Endothelial cell of umbilical vein (primary cell): ENCODE measurements at regions not wholly inside any gene's neighbourhood (a gene's known extent, or its start where the extent isn't known, plus 50 kb on each side); places are given as distances from the start of the nearest gene placed in this dataset.
"Not testable (repeated sequence)": the region's sequence is repeated elsewhere in the genome, so short reads cannot be mapped to it uniquely, and the experiment has no call there.

Source experiments
- BruUV-seq: library from RNA; stranded (reverse); fragments of 400-500 nt; replicated peaks from 2 replicates; lab custom pipeline; 2021; lab: Mats Ljungman, UMichigan
- CTCF ChIA-PET: fragments of 300-600, 350-600 bp; sonication (Branson Sonifier 250); formaldehyde crosslinking; loops from one replicate; lab custom pipeline; 2021; ENCODE audit warnings: antibody characterized with exemption, inconsistent platforms; lab: Charles Lee
- POLR2A ChIA-PET: fragments of 300-600, 350-600 bp; sonication (Branson Sonifier 250); formaldehyde crosslinking; loops from one replicate; lab custom pipeline; 2021; ENCODE audit warnings: antibody characterized with exemption, inconsistent platforms; lab: Charles Lee
- DNase-seq: peaks from one replicate; pipeline ENCODE4 v3.0.0-alpha.2; 2011; ENCODE audit warnings: low read depth, low spot score
- FAIRE-seq: peaks from 2 replicates; lab custom pipeline; 2011; peaks lifted over from hg19 to GRCh38; lab: Jason Lieb, UNC
- H2AFZ ChIP-seq: 2 replicates; pipeline ENCODE4 v1.6.0; 2012; ENCODE audit warnings: low read depth, low read length, control low read depth, inconsistent platforms
- H3K27ac ChIP-seq: 2 replicates; pipeline ENCODE4 v1.5.1; 2011; ENCODE audit warnings: low read depth, mild to moderate bottlenecking, control low read depth, low read length, moderate library complexity; ENCODE audit not compliant: insufficient read depth
- H3K27me3 ChIP-seq, 2 experiments: 2 replicates each; pipeline versions ENCODE4 v1.6.0 to v1.6.1; 2011; ENCODE audit warnings: low read length in 2 of 2, mixed read lengths in 1 of 2; ENCODE audit not compliant: control insufficient read depth in 2 of 2, insufficient read depth in 2 of 2
- H3K36me3 ChIP-seq, 2 experiments: 2 replicates in 1 of 2; 3 replicates in 1 of 2; pipeline ENCODE4 v1.5.1; 2011; ENCODE audit warnings: low read length in 2 of 2, mild to moderate bottlenecking in 1 of 2, moderate library complexity in 1 of 2; ENCODE audit not compliant: control insufficient read depth in 2 of 2, insufficient read depth in 2 of 2; ENCODE audit errors: extremely low read depth in 1 of 2
- H3K4me1 ChIP-seq: 3 replicates; pipeline ENCODE4 v1.5.1; 2011; ENCODE audit warnings: mild to moderate bottlenecking, low read length; ENCODE audit not compliant: control insufficient read depth, insufficient read depth; ENCODE audit errors: extremely low read depth
- H3K4me2 ChIP-seq: 2 replicates; pipeline ENCODE4 v1.6.1; 2011; ENCODE audit warnings: low read length, control low read depth, mixed read lengths; ENCODE audit not compliant: insufficient read depth
- H3K4me3 ChIP-seq, 3 experiments: fragments of 200-600 bp in 1 of 3; sonication (generic), shearing (Covaris generic) in 1 of 3; replicated peaks in 1 of 3; 2 replicates each; pipeline ENCODE4 v1.5.1; 2011 to 2016; ENCODE audit warnings: control low read depth in 3 of 3, low read length in 3 of 3, mild to moderate bottlenecking in 2 of 3, inconsistent platforms in 1 of 3, low read depth in 1 of 3, moderate library complexity in 1 of 3; ENCODE audit not compliant: insufficient read depth in 1 of 3
- H3K79me2 ChIP-seq: 2 replicates; pipeline ENCODE4 v1.6.0; 2012; ENCODE audit warnings: low read length, inconsistent platforms; ENCODE audit not compliant: control insufficient read depth, insufficient read depth
- H3K9ac ChIP-seq: replicated peaks from 2 replicates; pipeline ENCODE3; 2011; ENCODE audit warnings: low read length, control low read depth; ENCODE audit not compliant: insufficient read depth; ENCODE audit errors: extremely low read depth
- H3K9me1 ChIP-seq: replicated peaks from 3 replicates; pipeline ENCODE4 v1.6.0; 2011; ENCODE audit warnings: mild to moderate bottlenecking, low read length; ENCODE audit not compliant: control insufficient read depth, insufficient read depth; ENCODE audit errors: extremely low read depth
- H3K9me3 ChIP-seq: replicated peaks from 2 replicates; pipeline ENCODE4 v1.5.1; 2012; ENCODE audit warnings: low read length, inconsistent platforms; ENCODE audit not compliant: control insufficient read depth, insufficient read depth
- H4K20me1 ChIP-seq: replicated peaks from 2 replicates; pipeline ENCODE3; 2011; ENCODE audit warnings: mild to moderate bottlenecking, low read length; ENCODE audit not compliant: control insufficient read depth, insufficient read depth; ENCODE audit errors: extremely low read depth
- EZH2 ChIP-seq: IDR thresholded peaks from 2 replicates; pipeline ENCODE4 v1.6.1; 2012; ENCODE audit warnings: borderline replicate concordance, low read depth, mild to moderate bottlenecking, moderate library complexity, low read length, inconsistent platforms; ENCODE audit not compliant: severe bottlenecking
- FOS ChIP-seq: IDR thresholded peaks from 2 replicates; pipeline ENCODE4 v1.6.1; 2011; ENCODE audit warnings: mild to moderate bottlenecking, low read length, moderate library complexity, borderline replicate concordance; ENCODE audit not compliant: insufficient read depth
- GATA2 ChIP-seq: IDR thresholded peaks from 2 replicates; pipeline ENCODE4 v1.7.0; 2011; ENCODE audit warnings: low read depth, mild to moderate bottlenecking, moderate library complexity, mixed read lengths, low read length; ENCODE audit not compliant: insufficient read length, insufficient read depth
- JUN ChIP-seq: IDR thresholded peaks from 2 replicates; pipeline ENCODE4 v1.6.1; 2011; ENCODE audit warnings: borderline replicate concordance, low read depth; ENCODE audit not compliant: insufficient read length, insufficient read depth
- MYC ChIP-seq: IDR thresholded peaks from one replicate; pipeline ENCODE4 v1.6.1; 2011; ENCODE audit warnings: mild to moderate bottlenecking, low read depth, low read length
- POLR2A ChIP-seq: IDR thresholded peaks from 2 replicates; pipeline ENCODE4 v1.6.1; 2012; ENCODE audit warnings: low read depth, mild to moderate bottlenecking, control low read depth, low read length
- POLR2AphosphoS5 ChIP-seq: IDR thresholded peaks from 2 replicates; pipeline ENCODE4 v1.6.1; 2012; ENCODE audit warnings: low read depth, mild to moderate bottlenecking, control low read depth, low read length, moderate library complexity; ENCODE audit not compliant: insufficient read depth
- dilution Hi-C: fragments of 300-500 bp; cut with MboI; formaldehyde crosslinking; loops from one replicate; pipeline ENCODE4 v1.15.0; 2019; ENCODE audit warnings: low sequenced_read_pairs; ENCODE audit not compliant: extremely low pct_ligation_motif_present
- intact Hi-C: fragments of 100-400 bp; cut with micrococcal nuclease; formaldehyde crosslinking; loops from one replicate; pipeline ENCODE4 v1.10.0; 2022
- TF ChIP-seq, protein P1 (sequence below), 2 donors: IDR thresholded peaks; 1 replicate in 1 of 2; 2 replicates in 1 of 2; pipeline ENCODE4 v1.5.1; 2011; ENCODE audit warnings: low read length in 2 of 2, mild to moderate bottlenecking in 2 of 2, moderate library complexity in 2 of 2, control low read depth in 1 of 2, inconsistent platforms in 1 of 2, low read depth in 1 of 2; ENCODE audit not compliant: insufficient read depth in 1 of 2; ENCODE audit errors: extremely low read depth in 1 of 2
- TF ChIP-seq, protein P2 (sequence below): IDR thresholded peaks from 2 replicates; pipeline ENCODE4 v1.6.1; 2011; ENCODE audit not compliant: insufficient read depth, insufficient read length

DNA sequence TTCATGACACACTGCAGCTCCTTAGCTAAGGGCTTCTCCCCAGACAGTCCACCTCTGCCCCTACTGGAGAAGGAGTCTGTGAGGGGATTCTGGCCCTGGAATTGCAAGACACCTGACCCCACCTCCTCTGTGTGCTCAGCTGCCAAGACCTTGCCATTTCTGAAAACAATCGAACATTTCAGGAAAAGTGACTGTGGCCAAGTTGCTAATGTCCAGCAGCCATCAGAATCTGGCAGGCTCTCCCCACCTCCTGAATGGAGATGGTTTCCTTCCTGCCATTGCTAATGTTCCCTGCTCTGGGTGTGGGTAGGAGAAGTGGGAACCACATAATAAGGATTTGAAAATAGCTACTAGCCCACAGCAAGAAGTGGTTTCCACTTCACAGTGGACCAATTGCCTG, 127.2 kb upstream of the ALX4 start:
- intact Hi-C loops (no loop called here), dilution Hi-C loops (no loop called here)
- Histone ChIP-seq H3K9me1 (no peaks in the 10 kb centered on the region), H3K36me3 (no peaks in the 10 kb centered on the region), H3K27ac (no peak overlapping the region), H3K9ac (no peak overlapping the region), H3K27me3 (peaks cover 2% of the 10 kb centered on the region in 2 experiments), H3K4me2 (no peak overlapping the region), H3K4me3 (no peak overlapping the region), H3K79me2 (no peaks in the 10 kb centered on the region), H2AFZ (no peak overlapping the region), H4K20me1 (no peaks in the 10 kb centered on the region), H3K4me1 (no peaks in the 10 kb centered on the region), H3K9me3 (no peaks in the 10 kb centered on the region)
- DNase-seq: no peak
- POLR2A ChIA-PET: no interaction called here
- no peak for FAIRE-seq
- TF ChIP-seq, protein P1, sequence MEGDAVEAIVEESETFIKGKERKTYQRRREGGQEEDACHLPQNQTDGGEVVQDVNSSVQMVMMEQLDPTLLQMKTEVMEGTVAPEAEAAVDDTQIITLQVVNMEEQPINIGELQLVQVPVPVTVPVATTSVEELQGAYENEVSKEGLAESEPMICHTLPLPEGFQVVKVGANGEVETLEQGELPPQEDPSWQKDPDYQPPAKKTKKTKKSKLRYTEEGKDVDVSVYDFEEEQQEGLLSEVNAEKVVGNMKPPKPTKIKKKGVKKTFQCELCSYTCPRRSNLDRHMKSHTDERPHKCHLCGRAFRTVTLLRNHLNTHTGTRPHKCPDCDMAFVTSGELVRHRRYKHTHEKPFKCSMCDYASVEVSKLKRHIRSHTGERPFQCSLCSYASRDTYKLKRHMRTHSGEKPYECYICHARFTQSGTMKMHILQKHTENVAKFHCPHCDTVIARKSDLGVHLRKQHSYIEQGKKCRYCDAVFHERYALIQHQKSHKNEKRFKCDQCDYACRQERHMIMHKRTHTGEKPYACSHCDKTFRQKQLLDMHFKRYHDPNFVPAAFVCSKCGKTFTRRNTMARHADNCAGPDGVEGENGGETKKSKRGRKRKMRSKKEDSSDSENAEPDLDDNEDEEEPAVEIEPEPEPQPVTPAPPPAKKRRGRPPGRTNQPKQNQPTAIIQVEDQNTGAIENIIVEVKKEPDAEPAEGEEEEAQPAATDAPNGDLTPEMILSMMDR (IDR thresholded peaks at IDR 0.05; ENCODE audit: extremely low read depth in 1 of 2, insufficient read depth in 1 of 2, low read depth in 1 of 2, low read length in 2 of 2): no peak
- no peak for TF ChIP-seq JUN
- TF ChIP-seq FOS: no peak
- TF ChIP-seq EZH2: no peak
- TF ChIP-seq, protein P2, sequence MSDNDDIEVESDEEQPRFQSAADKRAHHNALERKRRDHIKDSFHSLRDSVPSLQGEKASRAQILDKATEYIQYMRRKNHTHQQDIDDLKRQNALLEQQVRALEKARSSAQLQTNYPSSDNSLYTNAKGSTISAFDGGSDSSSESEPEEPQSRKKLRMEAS: no peak
- no peak for TF ChIP-seq MYC
- TF ChIP-seq POLR2AphosphoS5: no peak
- TF ChIP-seq GATA2: no peak
- no peak for TF ChIP-seq POLR2A
- CTCF ChIA-PET: interaction anchor here (0.7 kb wide), 1 partner anchor 138 kb away, joined by 3 read pairs; no protein-coding TSS in a partner anchor
- no TSS peak for BruUV-seq

DNA sequence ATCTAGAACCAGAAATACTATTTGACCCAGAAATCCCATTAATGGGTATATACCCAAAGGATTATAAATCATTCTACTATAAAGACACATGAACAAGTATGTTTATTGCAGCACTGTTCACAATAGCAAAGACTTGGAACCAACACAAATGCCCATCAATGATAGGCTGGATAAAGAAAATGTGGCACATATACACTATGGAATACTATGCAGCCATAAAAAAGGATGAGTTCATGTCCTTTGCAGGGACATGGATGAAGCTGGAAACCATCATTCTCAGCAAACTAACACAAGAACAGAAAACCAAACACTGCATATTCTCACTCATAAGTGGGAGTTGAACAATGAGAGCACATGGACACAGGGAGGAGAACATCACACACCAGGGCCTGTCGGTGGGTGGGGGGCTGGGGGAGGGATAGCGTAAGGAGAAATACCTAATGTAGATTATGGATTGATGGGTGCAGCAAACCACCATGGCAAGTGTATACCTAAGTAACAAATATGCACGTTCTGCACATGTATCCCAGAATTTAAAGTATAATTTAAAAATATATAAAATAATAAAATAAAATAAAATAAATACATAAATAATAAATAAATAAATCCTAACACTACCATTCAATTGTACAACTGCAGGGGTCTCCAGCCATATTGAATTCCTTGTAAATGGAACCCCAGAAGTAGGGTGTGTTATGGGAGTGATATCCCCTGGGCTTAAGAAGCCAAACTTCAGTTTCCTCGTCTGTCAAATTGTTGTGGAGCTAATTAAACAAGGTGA, 122.4 kb upstream of the CD82 start:
- FAIRE-seq, BruUV-seq, H3K27ac ChIP-seq, H3K9me1 ChIP-seq, H3K4me3 ChIP-seq, POLR2A ChIA-PET, H3K9ac ChIP-seq, H3K36me3 ChIP-seq, dilution Hi-C loops, intact Hi-C loops, H3K9me3 ChIP-seq, H3K4me2 ChIP-seq, H4K20me1 ChIP-seq, H3K27me3 ChIP-seq, H3K79me2 ChIP-seq, DNase-seq, H2AFZ ChIP-seq, CTCF ChIA-PET, H3K4me1 ChIP-seq: not testable (repeated sequence)
